GM12865 (cell line): ENCODE measurements at regions not wholly inside any gene's neighbourhood (a gene's known extent, or its start where the extent isn't known, plus 50 kb on each side); places are given as distances from the start of the nearest gene placed in this dataset.
A peak's percentile ranks its signal among the peaks of the same experiment; 100 is the strongest.
"Not testable (repeated sequence)": the region's sequence is repeated elsewhere in the genome, so short reads cannot be mapped to it uniquely, and the experiment has no call there.

Experiments used
- DNase-seq: peaks from one replicate; pipeline ENCODE4 v3.0.0; 2010; ENCODE audit warnings: low read depth
- H3K4me3 ChIP-seq: 2 replicates; pipeline ENCODE4 v1.5.1; 2011; ENCODE audit warnings: mild to moderate bottlenecking, low read depth, low read length, control low read depth
- TF ChIP-seq, protein P1 (sequence below): IDR thresholded peaks from 2 replicates; pipeline ENCODE4 v1.5.1; 2011; ENCODE audit warnings: low read length, control low read depth, low read depth, inconsistent platforms; ENCODE audit not compliant: insufficient read depth; ENCODE audit errors: missing control alignments

DNA sequence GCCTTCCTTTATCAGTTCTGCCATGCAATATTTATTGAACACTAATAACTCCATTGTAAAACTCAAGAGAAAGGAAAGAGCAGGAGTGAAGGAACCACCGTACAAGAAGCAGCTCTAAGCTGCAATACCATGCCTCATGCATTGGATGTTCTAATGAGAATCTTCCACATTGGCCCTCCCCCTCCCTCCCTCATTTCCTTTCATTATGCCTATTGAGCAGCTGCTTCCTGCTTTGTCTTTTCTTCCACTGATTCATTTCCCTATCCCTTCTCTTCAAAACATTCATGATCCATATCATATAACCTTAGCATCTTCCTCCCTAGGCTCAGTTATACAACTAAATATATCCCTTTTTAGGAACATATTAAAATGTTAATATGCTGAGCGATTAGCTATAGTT, 698.7 kb upstream of the GOLIM4 start:
- H3K4me3 ChIP-seq, result no peak overlapping the region
- no peak for DNase-seq
- TF ChIP-seq, protein P1, sequence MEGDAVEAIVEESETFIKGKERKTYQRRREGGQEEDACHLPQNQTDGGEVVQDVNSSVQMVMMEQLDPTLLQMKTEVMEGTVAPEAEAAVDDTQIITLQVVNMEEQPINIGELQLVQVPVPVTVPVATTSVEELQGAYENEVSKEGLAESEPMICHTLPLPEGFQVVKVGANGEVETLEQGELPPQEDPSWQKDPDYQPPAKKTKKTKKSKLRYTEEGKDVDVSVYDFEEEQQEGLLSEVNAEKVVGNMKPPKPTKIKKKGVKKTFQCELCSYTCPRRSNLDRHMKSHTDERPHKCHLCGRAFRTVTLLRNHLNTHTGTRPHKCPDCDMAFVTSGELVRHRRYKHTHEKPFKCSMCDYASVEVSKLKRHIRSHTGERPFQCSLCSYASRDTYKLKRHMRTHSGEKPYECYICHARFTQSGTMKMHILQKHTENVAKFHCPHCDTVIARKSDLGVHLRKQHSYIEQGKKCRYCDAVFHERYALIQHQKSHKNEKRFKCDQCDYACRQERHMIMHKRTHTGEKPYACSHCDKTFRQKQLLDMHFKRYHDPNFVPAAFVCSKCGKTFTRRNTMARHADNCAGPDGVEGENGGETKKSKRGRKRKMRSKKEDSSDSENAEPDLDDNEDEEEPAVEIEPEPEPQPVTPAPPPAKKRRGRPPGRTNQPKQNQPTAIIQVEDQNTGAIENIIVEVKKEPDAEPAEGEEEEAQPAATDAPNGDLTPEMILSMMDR, result no peak

DNA sequence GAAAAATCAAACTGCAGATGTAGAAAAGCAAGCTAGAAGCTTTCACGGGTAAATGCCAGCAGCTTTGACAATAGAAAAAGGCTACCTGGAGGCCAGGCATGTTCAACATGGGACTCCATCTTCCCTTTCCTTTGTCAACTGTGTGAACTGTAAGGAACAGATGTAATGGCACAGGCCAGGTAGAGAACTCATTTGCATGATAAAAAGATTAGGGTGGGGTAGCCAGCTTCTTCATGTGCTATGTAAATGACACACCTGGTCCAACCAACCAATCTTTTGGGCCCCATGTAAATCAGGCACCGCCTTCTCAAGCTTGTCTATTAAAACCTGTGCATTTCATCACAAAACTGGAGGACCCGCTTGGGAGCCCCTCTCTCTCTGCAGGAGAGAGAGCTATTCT, 686.5 kb upstream of the GOLIM4 start:
- H3K4me3 ChIP-seq, result no peak overlapping the region
- TF ChIP-seq, protein P1, result no peak
- DNase-seq, result no peak

DNA sequence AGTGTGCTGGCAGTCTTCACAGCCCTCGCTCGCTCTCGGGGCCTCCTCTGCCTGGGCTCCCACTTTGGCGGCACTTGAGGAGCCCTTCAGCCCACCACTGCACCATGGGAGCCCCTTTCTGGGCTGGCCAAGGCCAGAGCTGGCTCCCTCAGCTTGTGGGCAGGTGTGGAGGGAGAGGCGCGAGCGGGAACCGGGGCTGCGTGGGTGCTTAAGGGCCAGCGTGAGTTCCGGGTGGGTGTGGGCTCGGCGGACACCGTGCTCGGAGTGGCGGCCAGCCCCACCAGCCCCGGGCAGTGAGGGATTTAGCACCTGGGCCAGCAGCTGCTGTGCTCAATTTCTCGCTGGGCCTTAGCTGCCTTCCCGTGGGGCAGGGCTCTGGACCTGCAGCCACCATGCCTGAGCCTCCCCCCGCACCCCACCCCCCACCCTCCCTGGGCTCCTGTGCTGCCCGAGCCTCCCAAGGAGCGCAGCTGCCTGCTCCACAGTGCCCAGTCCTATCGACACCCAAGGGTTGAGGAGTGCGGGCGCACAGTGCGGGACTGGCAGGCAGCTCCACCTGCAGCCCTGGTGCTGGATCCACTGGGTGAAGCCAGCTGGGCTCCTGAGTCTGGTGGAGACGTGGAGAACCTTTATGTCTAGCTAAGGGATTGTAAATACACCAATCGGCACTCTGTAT, 684.4 kb upstream of the GOLIM4 start:
- not testable (repeated sequence) for DNase-seq, H3K4me3 ChIP-seq

DNA sequence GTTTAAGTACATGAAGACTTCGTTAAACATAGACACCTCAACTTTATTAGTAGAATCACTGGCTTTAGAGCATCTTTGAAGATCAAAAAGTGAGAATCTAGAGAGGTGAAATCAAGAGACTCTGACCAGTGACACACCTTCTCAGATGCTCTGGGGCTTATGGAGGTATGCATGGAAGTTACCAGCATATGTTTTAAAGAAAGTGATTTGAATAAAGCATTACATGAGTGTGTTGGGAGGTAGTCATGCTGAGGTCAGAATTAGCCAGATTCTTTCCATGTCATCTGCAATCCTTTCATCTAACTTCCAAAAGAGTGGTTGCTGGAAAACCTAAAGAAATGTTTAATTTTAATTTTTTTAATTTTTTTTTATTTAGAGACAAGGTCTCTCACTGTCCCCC, 658.0 kb upstream of the GOLIM4 start:
- TF ChIP-seq, protein P1, result no peak

DNA sequence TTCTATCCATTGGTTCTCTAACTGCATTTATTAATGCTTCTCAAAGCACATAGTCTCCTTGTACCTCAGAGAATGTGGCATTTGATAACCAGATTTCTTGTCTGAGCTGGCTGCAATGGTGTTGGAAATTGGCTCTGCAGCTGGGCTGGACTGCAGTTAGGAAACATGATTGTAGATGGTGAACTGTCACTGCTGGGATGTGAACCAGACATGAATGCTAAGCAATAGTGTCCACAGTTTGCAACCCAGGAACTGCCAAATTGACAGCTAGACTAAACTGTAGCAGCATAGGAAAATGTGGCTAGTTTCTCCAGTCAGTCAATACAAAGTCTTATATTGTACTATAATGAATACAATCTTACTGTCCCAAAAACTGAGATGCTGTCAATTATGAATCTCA, 656.6 kb upstream of the GOLIM4 start:
- TF ChIP-seq, protein P1, result no peak
- DNase-seq, result no peak
- no peak overlapping the region for H3K4me3 ChIP-seq

More for the DNA sequence above, 658.0 kb upstream of the GOLIM4 start:
- no peak overlapping the region for H3K4me3 ChIP-seq
- no peak for DNase-seq

DNA sequence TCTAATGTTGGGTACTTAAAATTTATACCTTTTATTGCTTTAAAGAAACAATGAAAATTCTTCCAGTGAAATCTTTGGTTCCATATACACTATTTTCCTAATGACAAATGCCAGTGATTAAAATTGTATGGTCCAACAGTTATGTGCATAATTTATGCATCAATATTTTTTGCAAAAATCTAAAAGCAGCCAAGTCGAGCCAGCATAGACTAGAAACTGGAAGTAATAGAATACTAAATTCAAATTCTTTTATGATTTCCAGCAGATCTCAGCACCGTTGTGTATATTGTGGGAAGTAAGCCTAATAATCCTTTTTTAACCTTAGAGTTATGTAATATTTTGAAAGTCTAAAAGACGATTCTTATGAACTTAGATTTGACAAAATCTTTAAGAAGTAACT, 652.0 kb upstream of the GOLIM4 start:
- DNase-seq, result no peak
- TF ChIP-seq, protein P1, result no peak
- no peak overlapping the region for H3K4me3 ChIP-seq

DNA sequence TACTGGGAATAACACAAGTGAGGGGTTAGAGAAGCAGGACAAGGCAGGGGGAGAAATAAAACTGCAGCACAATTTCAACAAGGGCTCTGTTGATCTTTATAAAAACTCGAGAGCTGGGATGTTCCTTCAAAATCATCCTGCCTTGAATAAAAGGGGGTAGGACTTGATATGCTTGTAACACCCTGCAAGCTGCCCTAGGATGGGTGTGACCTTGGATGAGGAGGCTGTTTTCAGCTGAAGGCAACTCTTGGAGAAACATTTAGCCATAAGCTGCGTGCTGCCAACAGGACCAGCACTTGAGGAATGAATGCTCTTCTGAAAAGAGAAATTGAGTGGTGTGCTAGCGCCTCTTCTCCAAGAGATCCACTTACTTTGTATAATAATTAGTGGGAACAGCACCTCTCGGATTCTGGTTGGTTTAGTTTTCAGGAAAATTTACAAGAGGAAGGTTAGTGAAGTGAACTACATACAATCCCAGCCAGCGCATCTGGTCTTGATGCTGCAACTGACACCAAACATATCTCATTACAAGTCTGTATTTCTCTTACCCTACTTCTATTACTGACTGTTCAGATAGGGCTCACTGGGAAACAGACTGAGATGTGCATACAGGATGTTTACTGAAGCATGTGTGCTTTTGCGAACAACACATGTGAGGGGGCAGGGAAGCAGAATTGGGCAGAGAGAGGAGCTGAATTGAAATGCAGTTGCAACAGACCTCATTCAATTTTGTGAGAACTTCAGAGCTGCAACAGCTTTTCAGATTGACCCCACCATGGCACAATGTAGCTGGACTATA, 643.0 kb upstream of the GOLIM4 start:
- TF ChIP-seq, protein P1, result no peak
- H3K4me3 ChIP-seq, result no peak overlapping the region
- peak; percentile 4 for DNase-seq
